CD4-positive, alpha-beta T cell treated with Interleukin-15 for 4 hours (primary cell): ENCODE measurements at regions not wholly inside any gene's neighbourhood (a gene's known extent, or its start where the extent isn't known, plus 50 kb on each side); places are given as distances from the start of the nearest gene placed in this dataset.

Experiments used
- DNase-seq: peaks from one replicate; pipeline ENCODE4 v3.0.0-alpha.2; 2020; ENCODE audit warnings: low spot score

- no peak for DNase-seq
Observed at GRCh38 chr2:6744038-6744437, 121.7 kb downstream of the CMPK2 start.

GRCh38 chr2:6747433-6747832, 118.3 kb downstream of the CMPK2 start:
- no peak for DNase-seq

DNA sequence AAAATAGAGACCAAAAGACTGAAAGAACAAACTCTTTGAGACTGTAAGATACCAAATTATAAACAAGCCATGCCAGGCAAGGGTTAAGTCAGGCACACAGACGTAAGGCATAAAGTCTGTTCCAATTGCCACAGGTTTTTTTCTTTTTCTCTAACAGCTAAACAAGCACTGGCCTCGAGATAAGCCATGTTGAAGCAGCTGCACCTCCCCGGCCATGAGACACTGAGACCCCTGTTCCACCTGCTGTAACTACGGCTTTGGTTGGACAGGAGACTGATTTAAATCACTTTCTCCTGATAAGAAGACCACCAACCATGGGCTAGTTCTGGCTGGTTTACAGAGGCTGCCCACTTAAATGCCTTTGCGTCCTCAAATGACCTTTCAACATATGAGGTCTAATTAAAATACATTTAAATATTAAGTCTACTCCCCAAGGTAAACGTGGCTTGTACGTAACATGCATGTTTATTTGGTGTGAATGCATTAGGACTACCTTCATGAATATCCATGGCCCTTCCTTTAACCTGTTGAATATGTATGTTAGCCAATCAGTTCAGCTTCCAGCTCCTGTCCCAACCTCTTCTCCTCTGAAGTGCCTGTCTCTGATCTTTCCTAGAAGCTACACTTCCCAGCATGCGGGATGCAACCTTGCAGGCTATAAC, 117.2 kb downstream of the CMPK2 start:
- no peak for DNase-seq

GRCh38 chr2:6749962-6750361, 115.7 kb downstream of the CMPK2 start:
- no peak for DNase-seq

DNA sequence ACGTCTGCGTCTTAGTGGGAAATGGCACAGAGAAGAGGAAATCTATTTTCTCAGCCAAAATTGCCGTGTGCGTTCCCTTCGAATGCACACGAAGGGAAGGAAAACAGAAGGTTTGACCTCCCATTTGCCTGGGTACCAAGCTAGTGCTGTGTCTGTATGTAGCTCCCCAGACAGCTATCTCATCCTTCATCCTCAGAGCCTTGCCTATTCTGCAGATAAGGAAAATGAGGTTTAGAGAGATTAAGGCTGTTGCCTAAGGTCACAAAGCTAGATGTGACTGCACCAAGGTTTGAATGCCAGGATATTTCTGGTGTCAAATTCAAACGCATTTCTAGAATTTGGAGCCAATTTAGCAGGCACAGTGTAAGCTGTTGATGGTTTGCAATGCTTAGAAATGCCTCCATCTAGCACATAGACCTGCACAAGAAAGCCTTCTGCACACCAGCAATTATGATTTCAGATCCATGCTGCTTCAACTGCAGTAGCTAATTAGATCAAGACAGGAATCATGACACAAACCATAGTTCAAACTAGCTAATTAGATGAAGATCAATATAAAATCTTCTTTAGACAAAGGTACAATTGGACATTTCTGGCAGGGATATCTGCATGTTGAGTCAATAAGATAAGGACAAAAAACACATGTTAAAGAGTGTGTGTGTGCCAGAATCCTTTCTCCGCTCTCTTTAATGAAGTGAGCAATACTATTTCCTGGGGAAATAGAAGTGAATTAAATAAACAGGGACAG, 115.1 kb downstream of the CMPK2 start:
- no peak for DNase-seq

DNA sequence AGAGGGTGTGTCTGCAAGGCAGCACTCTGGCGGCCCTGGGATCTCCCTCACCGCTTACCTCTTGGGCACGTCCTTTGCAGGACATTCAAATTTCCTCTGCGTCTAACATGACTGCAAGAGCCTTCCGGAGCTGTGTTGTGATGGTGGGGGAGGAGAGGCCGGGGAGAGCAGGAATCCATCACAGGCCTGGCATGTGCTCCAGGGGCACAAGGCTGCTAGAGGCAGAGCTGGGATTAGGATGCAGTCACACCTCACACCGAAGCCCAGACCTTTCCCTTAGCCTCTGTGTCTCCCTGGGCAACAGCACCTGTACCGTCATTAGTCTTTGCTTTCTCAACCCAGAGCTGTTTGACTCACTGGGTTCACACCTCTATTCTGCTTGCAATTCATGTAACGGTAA, 111.3 kb downstream of the CMPK2 start:
- no peak for DNase-seq

- DNase-seq: no peak
Observed at GRCh38 chr2:6755456-6755855, 110.3 kb downstream of the CMPK2 start.

- DNase-seq: no peak
Observed at GRCh38 chr2:6757215-6757614, 108.5 kb downstream of the CMPK2 start.

GRCh38 chr2:6759689-6760088, 106.0 kb downstream of the CMPK2 start:
- no peak for DNase-seq

- DNase-seq: no peak
Observed at GRCh38 chr2:6760132-6760531, 105.6 kb downstream of the CMPK2 start.

DNA sequence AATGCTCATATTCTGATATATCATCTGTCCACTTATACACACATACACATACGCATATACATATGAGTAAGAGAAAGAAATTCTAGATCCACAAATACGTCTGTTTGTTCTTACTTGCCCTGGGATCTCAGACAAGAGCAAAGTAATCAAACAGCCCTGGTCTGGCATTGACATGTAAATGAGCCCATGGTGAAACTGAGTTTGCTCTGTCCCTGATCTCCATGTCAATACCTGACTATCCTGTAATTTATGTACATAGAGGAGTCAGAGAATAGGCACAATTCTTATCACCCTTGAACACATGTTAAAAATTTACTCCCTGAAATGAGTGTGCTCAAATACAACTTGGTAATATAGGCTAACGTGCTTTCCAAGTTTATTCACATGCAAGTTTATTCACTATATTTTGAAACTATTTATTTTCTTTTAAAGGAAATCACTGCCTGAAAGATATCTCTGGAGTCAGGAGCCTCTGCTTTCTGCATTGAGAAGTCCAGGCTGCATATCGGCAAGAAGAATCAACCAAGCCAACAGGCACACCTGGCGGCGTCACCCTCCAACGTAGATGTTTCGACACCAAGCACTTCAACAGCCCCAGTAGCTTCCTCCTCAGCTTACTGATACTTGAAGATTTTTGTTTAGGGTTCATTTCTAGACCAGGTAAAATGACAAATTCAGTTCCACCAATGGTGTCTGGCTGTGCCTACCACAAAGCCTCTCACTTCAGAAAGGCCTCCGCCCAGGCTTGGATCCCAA, 100.6 kb downstream of the CMPK2 start:
- DNase-seq: no peak

DNA sequence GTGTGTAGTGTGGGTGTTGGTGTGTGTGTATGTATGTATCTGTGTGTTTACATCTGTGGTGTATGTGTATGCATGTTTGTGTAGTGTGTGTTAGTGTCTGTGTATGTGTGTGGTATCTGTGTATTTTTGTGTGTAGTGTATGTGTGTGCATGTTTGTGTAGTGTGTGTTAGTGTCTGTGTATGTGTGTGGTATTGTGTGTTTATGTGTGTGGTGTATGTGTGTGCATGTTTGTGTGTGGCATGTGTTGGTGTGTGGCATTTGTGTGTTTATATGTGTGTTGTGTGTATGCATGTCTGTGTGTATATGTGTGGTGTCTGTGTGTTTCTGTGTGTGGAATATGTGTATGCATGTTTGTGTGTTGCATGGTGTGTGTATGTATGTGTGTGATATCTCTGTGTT, 96.4 kb downstream of the CMPK2 start:
- no peak for DNase-seq

- no peak for DNase-seq
Observed at GRCh38 chr2:6770006-6770405, 95.7 kb downstream of the CMPK2 start.

DNA sequence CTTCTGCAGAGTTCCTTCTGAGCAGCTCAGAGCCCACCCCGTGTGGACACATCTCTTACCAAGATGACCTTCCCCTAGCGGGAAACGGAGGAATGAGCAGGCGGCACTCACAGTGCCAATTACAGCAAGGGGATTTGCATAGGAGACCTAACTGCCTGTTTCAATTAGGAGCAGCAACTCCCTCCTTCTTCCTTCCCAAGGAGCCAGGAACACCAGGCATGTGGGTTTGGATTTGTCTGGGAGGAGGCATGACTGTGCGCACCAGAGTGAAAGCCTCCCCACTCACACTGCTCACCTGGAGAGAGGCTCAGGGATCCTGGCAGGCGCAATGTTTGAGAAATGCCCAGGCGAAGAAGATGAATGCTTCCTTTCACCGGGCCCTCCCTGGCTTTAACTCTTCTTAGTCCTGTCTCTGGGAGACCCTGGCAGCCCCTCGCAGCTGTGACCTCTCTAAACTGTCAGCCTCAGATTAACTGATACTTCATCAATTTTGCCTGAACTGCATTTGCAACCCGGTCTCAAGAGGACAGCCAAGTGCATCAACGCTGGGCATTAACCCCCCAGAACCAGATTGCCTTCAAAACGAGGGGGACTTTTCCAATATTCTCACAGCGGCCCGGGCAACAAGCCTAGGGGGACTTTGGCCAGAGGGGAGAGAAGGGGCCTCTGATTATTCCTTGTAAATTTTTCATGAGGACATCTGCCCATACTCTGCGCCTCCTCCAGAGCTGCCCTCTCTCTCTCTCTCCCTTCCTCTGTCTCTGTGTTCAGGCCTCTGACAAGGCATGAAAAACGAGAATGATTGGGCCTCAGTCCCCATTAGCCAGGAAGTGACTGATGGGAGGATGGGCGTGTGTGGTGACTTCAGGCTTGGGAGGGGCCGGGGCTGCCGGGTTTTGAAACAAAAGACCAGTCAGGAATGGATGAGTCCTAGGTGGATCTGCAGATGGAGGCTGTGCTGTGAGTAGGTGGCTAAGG, 93.8 kb downstream of the CMPK2 start:
- no peak for DNase-seq

DNA sequence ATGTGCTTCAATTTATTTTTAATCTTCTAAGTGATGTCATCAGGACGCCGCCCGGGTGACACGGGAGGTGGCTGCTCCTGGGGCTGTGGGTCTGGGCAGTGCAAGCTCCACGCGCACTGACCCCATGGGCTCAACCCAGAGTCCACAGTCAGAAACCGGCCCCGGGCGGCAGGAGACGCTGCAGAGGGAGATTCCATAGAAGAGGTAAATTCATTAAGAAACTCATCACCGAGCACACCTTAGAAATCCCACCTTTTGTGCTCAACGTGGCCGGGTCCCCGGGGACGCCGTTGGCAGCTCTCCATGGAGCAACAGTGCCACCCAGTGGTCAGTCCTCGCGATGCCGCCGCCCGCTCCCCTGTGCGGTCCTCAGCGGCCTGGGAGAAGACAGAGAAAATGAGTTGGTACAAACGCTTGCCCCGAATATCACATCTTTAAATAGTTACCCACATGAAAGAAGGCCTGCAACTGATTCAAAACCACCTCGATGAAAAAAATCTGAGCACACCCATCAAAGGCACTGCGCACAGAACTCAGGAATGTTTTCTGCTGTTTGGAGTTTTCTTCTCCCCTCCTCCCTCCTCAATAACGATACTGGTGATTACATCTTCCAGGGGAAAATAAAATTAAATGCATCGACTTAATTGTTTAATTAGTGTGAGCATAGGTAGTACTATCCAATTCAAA, 92.6 kb downstream of the CMPK2 start:
- peak; percentile 50 for DNase-seq

DNA sequence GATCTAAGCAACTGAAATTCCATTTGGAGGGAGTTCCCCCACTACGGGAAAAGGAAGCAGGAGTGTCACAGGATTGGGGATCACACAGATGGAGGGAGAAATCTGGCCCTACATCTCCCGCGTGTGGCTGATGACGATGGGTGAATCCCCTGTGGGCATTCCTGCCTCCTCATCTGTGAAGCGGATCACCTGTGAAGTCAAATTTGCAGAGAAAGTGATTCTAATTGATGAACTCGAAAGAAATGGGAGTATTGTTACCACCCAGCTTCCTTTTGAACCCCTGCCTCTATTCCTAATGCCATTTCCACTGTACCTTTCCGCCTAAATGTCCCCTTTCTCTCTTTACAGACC, 92.0 kb downstream of the CMPK2 start:
- DNase-seq: no peak

DNA sequence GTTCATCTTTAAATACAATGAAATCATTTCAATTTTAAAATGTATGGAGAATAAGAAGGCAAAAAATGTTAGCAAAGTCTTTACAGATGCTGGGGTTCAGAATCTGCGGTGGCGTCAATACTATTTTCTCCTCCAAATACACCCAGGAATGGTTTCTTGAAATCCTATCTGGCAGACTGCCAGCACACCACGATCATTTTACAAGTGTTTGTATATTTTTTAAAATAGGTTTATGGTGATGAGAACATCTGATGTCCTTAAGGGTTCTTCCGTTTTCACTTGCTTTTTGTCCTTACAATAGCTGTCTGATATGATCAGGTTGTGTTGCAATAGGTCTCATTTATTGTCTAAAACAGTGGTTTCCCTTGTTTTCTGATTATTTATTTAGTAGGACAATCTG, 89.6 kb downstream of the CMPK2 start:
- no peak for DNase-seq

- DNase-seq: no peak
Observed at GRCh38 chr2:6777626-6778025, 88.1 kb downstream of the CMPK2 start.

DNA sequence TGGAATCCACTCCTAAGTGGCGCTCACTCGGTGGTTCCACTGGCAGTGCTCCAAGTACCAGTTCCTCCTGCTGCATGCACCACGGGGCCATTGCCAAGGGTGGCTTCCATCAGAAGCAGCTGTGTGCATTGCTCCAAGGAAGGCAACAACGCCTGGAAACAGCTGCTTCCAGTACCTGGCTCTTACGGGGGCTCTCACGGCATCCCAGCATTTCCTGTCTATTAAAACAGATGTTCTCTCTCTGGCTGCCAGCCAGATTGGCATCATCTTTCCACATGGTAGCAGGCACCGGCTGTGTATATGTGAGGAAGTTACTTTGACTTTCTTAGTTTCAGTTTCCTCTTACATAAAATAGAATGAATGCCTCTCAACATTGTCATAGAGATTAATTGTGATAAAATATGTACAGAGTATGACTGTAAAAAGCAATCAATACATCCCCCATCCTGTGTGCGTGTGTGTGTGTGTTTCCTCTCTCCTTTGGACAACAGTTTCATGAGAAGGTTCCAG, 84.9 kb downstream of the CMPK2 start:
- no peak for DNase-seq

DNA sequence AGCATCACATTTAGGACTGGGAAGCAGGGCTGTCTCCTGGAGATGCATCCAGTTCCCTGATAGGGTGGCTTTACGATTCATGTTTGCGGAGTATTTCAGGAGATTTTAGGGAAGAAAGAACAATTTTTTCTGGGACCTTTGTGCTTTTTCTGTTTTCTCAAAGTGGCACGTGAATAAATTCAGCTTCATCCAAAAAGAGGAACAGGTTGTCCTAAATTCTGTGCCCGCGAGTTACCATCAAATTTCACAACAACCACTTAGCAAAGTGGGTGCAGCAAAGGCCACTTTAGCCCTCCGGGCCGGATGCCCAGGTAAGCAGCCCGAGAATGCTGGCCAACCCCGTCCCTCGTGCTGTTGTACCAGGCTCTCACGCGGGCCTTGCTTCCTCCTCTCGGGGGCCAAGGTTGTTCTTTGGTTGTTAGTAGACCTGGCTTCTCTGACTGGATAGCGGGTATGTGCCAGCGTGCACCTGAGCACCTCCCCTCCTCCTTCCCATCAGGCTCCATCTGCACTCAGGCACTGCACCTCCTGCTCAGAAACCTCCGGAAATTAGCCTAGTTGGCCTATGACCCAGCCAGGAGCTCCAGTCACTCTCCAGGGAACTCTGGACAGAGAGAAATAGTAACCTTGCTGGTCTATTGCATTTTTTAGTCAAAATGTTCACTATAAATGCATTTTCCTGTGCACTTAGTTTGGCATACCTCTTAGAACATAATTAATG, 83.0 kb downstream of the CMPK2 start:
- no peak for DNase-seq

- no peak for DNase-seq
Observed at GRCh38 chr2:6783238-6783614, 82.5 kb downstream of the CMPK2 start.
